ENCODE measurements at regions not wholly inside any gene's neighbourhood (a gene's known extent, or its start where the extent isn't known, plus 50 kb on each side); places are given as distances from the start of the nearest gene placed in this dataset.

DNA sequence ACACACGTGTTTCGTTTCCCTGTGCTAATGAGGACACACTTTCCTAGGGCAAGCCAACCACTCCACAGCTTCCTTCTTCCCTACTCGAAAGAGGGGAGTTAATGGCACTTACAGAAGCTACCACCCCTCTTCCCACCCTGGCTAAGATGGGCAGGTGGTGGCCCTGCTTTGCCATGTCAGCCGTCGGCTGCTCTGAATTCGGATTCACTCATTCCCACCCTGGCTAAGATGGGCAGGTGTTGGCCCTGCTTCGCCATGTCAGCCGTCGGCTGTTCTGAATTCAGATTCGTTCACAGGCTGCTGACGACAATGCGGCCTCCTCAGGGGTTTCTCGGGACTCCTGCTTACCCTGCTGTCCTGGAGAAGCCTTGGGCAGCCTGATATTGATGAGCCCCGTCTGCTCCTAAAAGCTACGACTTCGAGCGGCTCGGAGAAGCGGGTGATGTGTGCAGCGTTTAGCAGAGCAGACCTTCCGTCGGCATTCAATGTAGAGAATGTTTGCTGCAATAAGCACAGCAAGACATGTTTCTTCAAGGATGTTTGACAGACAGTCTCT, 56.2 kb upstream of the PPP2R2D start:
- Histone ChIP-seq H3K4me3 (ENCODE audit: insufficient read depth in 1 of 2, low read depth in 1 of 2, low read length in 2 of 2) (no peak overlapping the region), H2BK12ac (ENCODE audit: low read length in 2 of 2) (no peak overlapping the region), H3K9ac (ENCODE audit: low read length) (no peak overlapping the region), H2BK5ac (ENCODE audit: low read depth, low read length, poor library complexity, severe bottlenecking) (no peak overlapping the region), H2BK15ac (ENCODE audit: low read depth, poor library complexity, severe bottlenecking) (no peak overlapping the region), H4K91ac (ENCODE audit: low read length) (no peak overlapping the region), H3K36me3 (ENCODE audit: control insufficient read depth in 1 of 2, insufficient read depth in 2 of 2, low read depth in 1 of 2, low read length in 2 of 2) (no peaks in the 10 kb centered on the region), H3K4me1 (ENCODE audit: control insufficient read depth, insufficient read depth, low read depth, low read length) (no peaks in the 10 kb centered on the region), H3K14ac (ENCODE audit: low read length in 2 of 2) (no peak overlapping the region), H3K27me3 (ENCODE audit: control insufficient read depth in 1 of 2, insufficient read depth in 1 of 2, low read length in 2 of 2) (peaks cover 0 to 4% of the 10 kb centered on the region in 2 experiments), H3K79me1 (replicated peaks; ENCODE audit: low read length, poor library complexity, severe bottlenecking) (no peaks in the 10 kb centered on the region), H3K18ac (ENCODE audit: low read depth in 1 of 2, low read length in 2 of 2) (no peak overlapping the region), H3K9me3 (ENCODE audit: control insufficient read depth, low read length) (no peaks in the 10 kb centered on the region), H2AK5ac (ENCODE audit: low read length, severe bottlenecking) (no peak overlapping the region), H3K4ac (ENCODE audit: low read depth in 1 of 2, low read length in 2 of 2) (no peak overlapping the region), H2BK120ac (ENCODE audit: low read depth, low read length) (no peak overlapping the region), H3K4me2 (ENCODE audit: low read length, poor library complexity, severe bottlenecking) (no peak overlapping the region), H3K27ac (ENCODE audit: low read length, poor library complexity, severe bottlenecking) (no peak overlapping the region), H3K23ac (ENCODE audit: low read length in 2 of 2) (no peak overlapping the region), H2AFZ (ENCODE audit: low read depth, low read length) (no peak overlapping the region), H4K8ac (ENCODE audit: low read length) (no peak overlapping the region)
- DNase-seq: no peak
- WGBS: 86% methylated on average over 22 of the region's 22 CpGs

DNA sequence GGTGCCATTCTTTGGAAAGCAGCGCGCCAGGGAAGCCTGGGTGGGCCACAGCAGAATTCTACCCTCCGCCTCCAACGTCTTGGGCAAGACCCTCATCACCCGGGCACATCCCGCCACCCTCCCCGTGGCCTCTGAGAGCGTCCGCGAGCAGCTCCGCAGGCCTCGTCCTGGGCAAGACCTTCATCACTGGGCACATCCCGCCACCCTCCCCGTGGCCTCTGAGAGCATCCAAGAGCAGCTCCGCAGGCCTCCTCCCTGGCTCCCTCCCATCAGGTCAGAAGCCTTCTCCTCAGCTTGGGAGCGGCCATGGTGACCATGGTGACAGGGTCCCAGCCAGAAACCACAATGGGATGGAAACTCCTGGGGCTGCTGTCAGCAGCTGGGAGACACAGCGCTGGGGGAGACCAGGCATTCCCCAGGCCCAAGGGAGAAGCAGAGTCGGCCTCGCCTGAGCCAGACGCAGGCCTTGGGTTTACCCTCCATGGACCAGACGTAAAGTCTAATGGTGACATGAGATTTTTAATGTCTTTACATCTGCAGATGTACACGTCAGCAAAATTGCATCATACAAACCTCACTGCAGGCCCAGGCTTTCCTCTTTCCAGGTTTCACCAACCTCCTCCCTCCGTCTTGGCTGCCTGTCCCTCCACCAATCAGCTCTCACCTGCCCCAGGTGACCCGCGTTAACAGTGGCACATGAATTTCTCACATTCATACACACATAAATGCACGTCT, 55.1 kb upstream of the PPP2R2D start:
- Histone ChIP-seq H2AK5ac (ENCODE audit: low read length, severe bottlenecking) (no peak overlapping the region), H3K27me3 (ENCODE audit: control insufficient read depth in 1 of 2, insufficient read depth in 1 of 2, low read length in 2 of 2) (peaks cover 0 to 4% of the 10 kb centered on the region in 2 experiments), H3K14ac (ENCODE audit: low read length in 2 of 2) (no peak overlapping the region), H3K27ac (ENCODE audit: low read length, poor library complexity, severe bottlenecking) (no peak overlapping the region), H2BK120ac (ENCODE audit: low read depth, low read length) (no peak overlapping the region), H2AFZ (ENCODE audit: low read depth, low read length) (no peak overlapping the region), H4K8ac (ENCODE audit: low read length) (no peak overlapping the region), H3K79me1 (replicated peaks; ENCODE audit: low read length, poor library complexity, severe bottlenecking) (no peaks in the 10 kb centered on the region), H2BK12ac (ENCODE audit: low read length in 2 of 2) (no peak overlapping the region), H3K4me2 (ENCODE audit: low read length, poor library complexity, severe bottlenecking) (no peak overlapping the region), H3K4ac (ENCODE audit: low read depth in 1 of 2, low read length in 2 of 2) (no peak overlapping the region), H2BK5ac (ENCODE audit: low read depth, low read length, poor library complexity, severe bottlenecking) (no peak overlapping the region), H3K4me1 (ENCODE audit: control insufficient read depth, insufficient read depth, low read depth, low read length) (no peaks in the 10 kb centered on the region), H3K9ac (ENCODE audit: low read length) (no peak overlapping the region), H3K9me3 (ENCODE audit: control insufficient read depth, low read length) (no peaks in the 10 kb centered on the region), H3K18ac (ENCODE audit: low read depth in 1 of 2, low read length in 2 of 2) (no peak overlapping the region), H3K36me3 (ENCODE audit: control insufficient read depth in 1 of 2, insufficient read depth in 2 of 2, low read depth in 1 of 2, low read length in 2 of 2) (no peaks in the 10 kb centered on the region), H3K23ac (ENCODE audit: low read length in 2 of 2) (no peak overlapping the region), H3K4me3 (ENCODE audit: insufficient read depth in 1 of 2, low read depth in 1 of 2, low read length in 2 of 2) (no peak overlapping the region), H2BK15ac (ENCODE audit: low read depth, poor library complexity, severe bottlenecking) (no peak overlapping the region), H4K91ac (ENCODE audit: low read length) (no peak overlapping the region)
- no peak for DNase-seq
- WGBS: 86% methylated on average over 26 of the region's 26 CpGs

DNA sequence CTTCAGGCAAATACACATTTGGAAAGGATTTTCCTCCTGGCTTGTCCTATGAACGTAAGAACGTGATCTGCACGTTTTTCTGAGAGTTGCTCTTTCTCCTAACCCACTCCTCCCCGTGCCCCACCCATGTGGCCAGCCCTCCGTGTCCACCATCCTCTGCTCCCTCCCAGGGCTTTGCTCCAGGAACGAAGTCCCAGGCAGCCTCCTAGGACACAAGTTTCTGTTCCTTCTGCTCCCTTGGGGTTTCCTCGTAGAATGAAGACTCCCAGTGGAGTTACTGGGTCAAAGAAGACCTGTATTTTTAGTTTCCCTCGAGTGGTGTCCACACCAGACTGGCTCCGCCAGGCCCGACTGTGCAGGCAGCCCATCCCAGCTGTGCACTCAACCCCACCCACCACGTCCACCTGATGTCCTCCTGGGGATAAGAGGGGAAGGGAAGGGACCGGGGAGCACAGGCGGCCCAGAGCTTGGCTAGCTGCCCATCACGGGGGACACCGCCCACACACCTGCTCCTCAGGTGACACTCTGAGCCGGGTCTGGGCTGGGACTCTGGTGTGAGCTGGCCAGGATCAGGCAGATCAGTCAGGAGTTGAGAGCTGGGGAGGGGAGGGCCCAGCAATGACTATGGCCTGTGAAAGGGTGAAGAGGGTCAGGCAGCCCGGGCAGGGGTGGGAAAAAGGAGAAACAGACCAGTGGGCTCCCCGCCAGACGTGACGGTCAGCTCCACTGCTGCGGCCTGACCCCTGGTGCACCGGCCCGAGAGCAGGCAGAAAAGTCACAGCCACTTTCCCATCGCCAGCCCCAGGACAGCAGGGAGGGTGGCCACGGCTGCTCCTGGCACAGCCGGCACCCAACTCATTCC, 54.3 kb upstream of the PPP2R2D start:
- no peak overlapping the region for H2BK5ac ChIP-seq (ENCODE audit: low read depth, low read length, poor library complexity, severe bottlenecking)
- DNase-seq: no peak
- H3K9ac ChIP-seq (ENCODE audit: low read length): no peak overlapping the region
- 76% methylated on average over 26 of the region's 26 CpGs for WGBS
- H3K14ac ChIP-seq (ENCODE audit: low read length in 2 of 2): no peak overlapping the region
- H3K27ac ChIP-seq (ENCODE audit: low read length, poor library complexity, severe bottlenecking): no peak overlapping the region
- H3K18ac ChIP-seq (ENCODE audit: low read depth in 1 of 2, low read length in 2 of 2): no peak overlapping the region
- H3K9me3 ChIP-seq (ENCODE audit: control insufficient read depth, low read length): no peaks in the 10 kb centered on the region
- no peak overlapping the region for H3K23ac ChIP-seq (ENCODE audit: low read length in 2 of 2)
- no peaks in the 10 kb centered on the region for H3K79me1 ChIP-seq (replicated peaks; ENCODE audit: low read length, poor library complexity, severe bottlenecking)
- H3K4ac ChIP-seq (ENCODE audit: low read depth in 1 of 2, low read length in 2 of 2): no peak overlapping the region
- H2AFZ ChIP-seq (ENCODE audit: low read depth, low read length): no peak overlapping the region
- H2BK12ac ChIP-seq (ENCODE audit: low read length in 2 of 2): no peak overlapping the region
- H3K4me1 ChIP-seq (ENCODE audit: control insufficient read depth, insufficient read depth, low read depth, low read length): no peaks in the 10 kb centered on the region
- no peak overlapping the region for H4K8ac ChIP-seq (ENCODE audit: low read length)
- no peak overlapping the region for H3K4me2 ChIP-seq (ENCODE audit: low read length, poor library complexity, severe bottlenecking)
- H2BK120ac ChIP-seq (ENCODE audit: low read depth, low read length): no peak overlapping the region
- H3K27me3 ChIP-seq (ENCODE audit: control insufficient read depth in 1 of 2, insufficient read depth in 1 of 2, low read length in 2 of 2): peaks cover 0 to 4% of the 10 kb centered on the region in 2 experiments
- H2AK5ac ChIP-seq (ENCODE audit: low read length, severe bottlenecking): no peak overlapping the region
- no peak overlapping the region for H3K4me3 ChIP-seq (ENCODE audit: insufficient read depth in 1 of 2, low read depth in 1 of 2, low read length in 2 of 2)
- no peak overlapping the region for H2BK15ac ChIP-seq (ENCODE audit: low read depth, poor library complexity, severe bottlenecking)
- no peaks in the 10 kb centered on the region for H3K36me3 ChIP-seq (ENCODE audit: control insufficient read depth in 1 of 2, insufficient read depth in 2 of 2, low read depth in 1 of 2, low read length in 2 of 2)
- no peak overlapping the region for H4K91ac ChIP-seq (ENCODE audit: low read length)

DNA sequence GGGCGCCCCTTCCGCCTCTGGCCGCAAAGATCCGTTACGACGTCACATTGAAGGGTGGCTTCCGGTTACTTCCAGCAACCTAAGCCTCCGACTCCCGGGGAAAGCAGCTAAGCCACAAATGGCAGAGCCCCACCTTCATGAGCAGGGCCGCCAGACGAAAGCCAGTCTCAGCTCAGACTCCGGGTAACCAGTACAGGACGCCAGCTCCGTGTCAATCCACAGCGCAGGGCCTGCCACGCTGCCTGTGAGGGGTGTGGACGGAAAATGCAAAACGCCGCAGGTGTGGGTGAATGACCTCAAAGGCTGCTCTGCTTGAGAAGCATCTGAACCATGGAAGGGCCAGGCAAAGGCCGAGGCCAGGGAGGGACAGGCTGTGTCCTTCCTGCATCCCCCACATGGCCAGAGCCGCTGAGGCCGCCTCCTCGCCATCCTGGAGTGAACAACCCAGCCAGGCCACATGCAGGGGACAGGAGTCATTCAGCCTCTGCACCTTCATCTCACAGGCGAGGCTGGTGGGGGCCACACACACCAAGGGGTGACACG, 53.5 kb upstream of the PPP2R2D start:
- H3K4ac ChIP-seq (ENCODE audit: low read depth in 1 of 2, low read length in 2 of 2): no peak overlapping the region
- DNase-seq: no peak
- H3K4me1 ChIP-seq (ENCODE audit: control insufficient read depth, insufficient read depth, low read depth, low read length): no peaks in the 10 kb centered on the region
- H3K4me3 ChIP-seq (ENCODE audit: insufficient read depth in 1 of 2, low read depth in 1 of 2, low read length in 2 of 2): no peak overlapping the region
- H3K4me2 ChIP-seq (ENCODE audit: low read length, poor library complexity, severe bottlenecking): no peak overlapping the region
- no peaks in the 10 kb centered on the region for H3K36me3 ChIP-seq (ENCODE audit: control insufficient read depth in 1 of 2, insufficient read depth in 2 of 2, low read depth in 1 of 2, low read length in 2 of 2)
- H2BK120ac ChIP-seq (ENCODE audit: low read depth, low read length): no peak overlapping the region
- no peak overlapping the region for H2BK15ac ChIP-seq (ENCODE audit: low read depth, poor library complexity, severe bottlenecking)
- H3K14ac ChIP-seq (ENCODE audit: low read length in 2 of 2): no peak overlapping the region
- H3K9me3 ChIP-seq (ENCODE audit: control insufficient read depth, low read length): no peaks in the 10 kb centered on the region
- H3K79me1 ChIP-seq (replicated peaks; ENCODE audit: low read length, poor library complexity, severe bottlenecking): no peaks in the 10 kb centered on the region
- no peak overlapping the region for H3K23ac ChIP-seq (ENCODE audit: low read length in 2 of 2)
- peaks cover 0 to 4% of the 10 kb centered on the region in 2 experiments for H3K27me3 ChIP-seq (ENCODE audit: control insufficient read depth in 1 of 2, insufficient read depth in 1 of 2, low read length in 2 of 2)
- H4K8ac ChIP-seq (ENCODE audit: low read length): no peak overlapping the region
- no peak overlapping the region for H3K27ac ChIP-seq (ENCODE audit: low read length, poor library complexity, severe bottlenecking)
- H4K91ac ChIP-seq (ENCODE audit: low read length): peak overlapping the region; percentile 36
- WGBS: 85% methylated on average over 25 of the region's 25 CpGs
- H2AFZ ChIP-seq (ENCODE audit: low read depth, low read length): no peak overlapping the region
- H2BK5ac ChIP-seq (ENCODE audit: low read depth, low read length, poor library complexity, severe bottlenecking): no peak overlapping the region
- H2BK12ac ChIP-seq (ENCODE audit: low read length in 2 of 2): no peak overlapping the region
- no peak overlapping the region for H2AK5ac ChIP-seq (ENCODE audit: low read length, severe bottlenecking)
- H3K18ac ChIP-seq (ENCODE audit: low read depth in 1 of 2, low read length in 2 of 2): no peak overlapping the region
- no peak overlapping the region for H3K9ac ChIP-seq (ENCODE audit: low read length)
